GM18502 (cell line): ENCODE measurements at regions not wholly inside any gene's neighbourhood (a gene's known extent, or its start where the extent isn't known, plus 50 kb on each side); places are given as distances from the start of the nearest gene placed in this dataset.

ENCODE experiments used
- ATAC-seq: cut with Tn5 transposase; IDR thresholded peaks from one replicate; pipeline ENCODE4 v1.9.1; 2021; ENCODE audit warnings: mild to moderate bottlenecking; ENCODE audit not compliant: unreplicated experiment, poor library complexity

DNA sequence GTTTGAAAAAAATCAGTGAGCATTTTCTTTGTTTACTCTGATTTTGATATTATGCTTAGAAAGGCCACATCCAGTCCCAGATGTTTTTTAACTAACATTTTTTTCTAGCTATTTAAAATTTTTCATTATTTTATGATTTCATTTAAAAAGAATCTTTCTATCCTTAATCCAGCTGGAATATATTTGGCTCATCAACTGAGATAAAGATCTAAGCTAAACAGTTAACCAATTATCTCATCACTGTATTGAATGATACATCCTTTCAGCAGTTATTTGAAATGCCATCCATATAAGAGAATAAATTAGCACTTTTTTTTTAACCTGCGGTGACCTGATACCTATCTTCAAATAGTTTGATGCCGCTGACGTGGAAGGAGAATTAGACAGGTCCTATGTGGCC, 245.5 kb upstream of the COPS8 start:
- ATAC-seq, result no peak

DNA sequence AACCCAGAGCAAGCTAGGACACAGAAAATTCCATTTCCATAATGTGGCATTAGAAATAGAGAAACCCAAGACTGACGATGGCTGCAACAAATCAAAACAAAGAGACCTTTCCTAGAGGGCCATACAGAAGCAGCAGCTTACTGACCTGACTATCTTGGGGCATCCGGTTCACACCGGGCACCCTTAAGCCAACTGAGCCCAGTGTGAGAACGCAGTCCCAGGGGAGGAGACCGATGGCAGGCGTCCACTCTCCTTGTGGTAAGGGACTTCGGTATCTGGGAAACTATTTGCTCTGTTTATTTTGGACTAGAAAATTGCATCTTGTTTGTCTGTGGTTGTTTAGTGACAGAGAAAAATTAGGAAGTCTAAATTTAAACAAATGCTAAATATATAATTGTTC, 244.8 kb upstream of the COPS8 start:
- ATAC-seq, result no peak

DNA sequence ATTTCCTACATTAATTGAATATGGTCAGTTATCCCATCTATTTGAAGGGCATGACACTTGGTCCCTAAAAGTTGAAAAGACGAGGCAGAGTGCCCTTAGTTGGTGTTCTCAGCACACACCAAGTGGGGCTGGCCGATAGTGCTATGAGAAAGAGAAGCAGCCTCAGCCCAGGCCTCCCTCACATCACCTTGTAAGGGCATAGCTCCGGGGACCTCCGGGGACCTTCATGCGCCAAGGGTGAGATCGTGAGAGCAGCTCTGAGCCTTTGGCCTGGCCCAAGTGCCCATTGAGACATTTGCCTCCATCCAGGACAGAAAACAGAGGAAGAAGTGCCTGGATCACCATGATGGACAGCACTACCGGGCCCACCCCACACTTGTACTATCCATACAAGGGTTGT, 244.3 kb upstream of the COPS8 start:
- no peak for ATAC-seq

DNA sequence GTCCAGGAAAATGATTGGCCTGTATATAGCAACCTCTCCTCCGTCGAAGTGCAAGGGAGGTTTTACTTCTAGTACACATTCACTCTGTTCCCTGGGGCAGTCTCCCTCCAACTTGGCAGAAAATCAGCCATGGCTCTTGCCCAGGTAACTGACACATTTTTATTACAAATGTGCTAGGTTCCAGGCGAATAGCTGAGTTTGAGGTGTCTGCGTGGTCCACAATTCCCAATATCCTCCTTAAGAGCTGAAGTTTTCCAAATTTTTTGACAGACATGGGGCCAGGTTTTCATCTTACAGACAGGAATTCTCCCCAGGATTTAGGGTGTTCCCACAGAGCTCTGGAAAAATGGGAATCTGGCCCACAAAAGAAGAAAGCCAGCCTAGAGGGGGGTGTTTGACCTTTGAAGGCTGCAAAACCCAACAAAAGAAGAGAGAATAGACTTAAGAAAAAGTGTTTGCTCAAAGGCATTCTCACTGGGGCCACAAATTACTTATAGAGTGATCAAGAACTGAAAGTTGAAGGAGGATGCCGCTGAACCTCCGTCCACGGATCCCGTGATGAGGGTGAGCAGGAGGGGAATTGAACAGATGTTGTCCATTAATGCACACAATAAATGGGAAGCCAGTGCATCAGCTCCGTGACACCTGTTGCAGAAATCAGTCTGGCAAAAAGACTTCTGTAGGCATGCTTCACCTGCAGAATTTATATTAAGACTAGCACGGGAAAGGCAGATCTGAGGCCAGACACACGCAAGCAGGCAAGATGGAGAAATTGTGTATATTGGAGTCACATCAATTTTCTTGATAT, 242.3 kb upstream of the COPS8 start:
- ATAC-seq, result no peak

DNA sequence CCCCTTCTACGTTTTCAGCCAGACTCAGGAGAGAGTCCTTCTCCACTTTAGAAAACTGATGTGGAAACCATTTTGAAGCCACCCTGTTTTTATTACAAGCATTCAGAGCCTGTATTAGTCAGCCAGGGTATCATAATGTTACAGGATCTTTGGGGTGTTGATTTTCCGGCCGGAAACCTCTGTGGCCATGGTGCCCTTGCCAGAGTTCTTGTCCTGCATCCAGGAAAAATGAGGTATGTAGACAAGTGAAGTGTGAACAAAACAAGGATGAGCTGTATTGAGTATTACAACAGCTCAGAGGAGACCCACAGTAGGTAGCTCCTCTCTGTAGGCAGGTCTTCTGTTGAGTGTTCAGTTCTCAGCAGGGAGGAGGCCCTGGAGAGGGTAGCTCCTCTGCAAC, 241.0 kb upstream of the COPS8 start:
- no peak for ATAC-seq

DNA sequence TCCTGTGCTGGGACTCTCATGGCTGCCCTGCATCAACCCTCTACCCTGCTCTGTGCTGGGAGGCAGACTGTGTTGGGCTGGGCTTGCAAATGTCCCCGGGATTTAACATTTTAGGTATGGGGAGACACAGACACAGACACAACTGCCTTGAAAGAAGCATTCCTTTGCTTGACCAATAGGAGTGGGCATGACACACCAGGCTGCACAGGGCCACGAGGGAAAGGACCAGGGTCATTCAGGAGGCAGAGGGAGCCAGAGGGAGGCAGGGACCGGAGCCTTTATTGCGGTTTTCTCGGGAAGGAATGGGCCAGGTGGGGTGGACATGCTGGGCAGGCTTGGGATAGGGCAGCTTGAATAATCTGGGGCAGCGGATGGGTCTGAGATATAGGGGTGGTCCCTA, 238.7 kb upstream of the COPS8 start:
- ATAC-seq, result no peak

DNA sequence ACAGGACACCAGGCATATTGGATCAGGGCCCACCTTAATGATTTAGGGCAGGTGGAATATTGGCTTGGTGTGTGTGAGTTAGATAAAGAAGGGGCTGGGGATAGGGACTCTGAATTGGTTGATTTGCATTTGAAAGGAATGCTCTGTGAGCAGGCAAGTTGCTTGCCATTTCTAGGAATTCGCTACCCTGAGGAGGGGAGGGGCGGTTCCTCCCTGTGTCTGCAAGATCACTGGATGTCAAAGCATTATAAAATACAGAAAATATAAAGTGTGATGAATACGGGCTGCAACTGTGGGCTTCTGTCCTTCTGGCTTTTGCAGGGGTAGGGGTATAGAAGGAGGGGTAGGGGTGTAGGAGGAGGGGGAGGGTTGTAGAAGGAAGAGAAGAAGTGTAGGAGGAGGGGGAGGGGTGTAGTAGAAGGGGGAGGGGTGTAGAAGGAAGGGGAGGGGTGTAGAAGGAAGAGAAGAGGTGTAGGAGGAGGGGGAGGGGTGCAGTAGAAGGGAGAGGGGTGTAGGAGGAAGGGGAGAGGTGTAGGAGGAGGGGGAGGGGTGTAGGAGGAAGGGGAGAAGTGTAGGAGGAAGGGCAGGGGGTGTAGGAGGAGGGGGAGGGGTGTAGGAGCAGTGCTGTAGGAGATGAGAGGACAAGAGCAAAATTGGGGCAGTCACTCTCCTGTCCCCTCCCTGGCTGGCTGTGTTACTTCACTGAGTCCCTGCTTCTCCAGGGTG, 238.0 kb upstream of the COPS8 start:
- ATAC-seq, result no peak

DNA sequence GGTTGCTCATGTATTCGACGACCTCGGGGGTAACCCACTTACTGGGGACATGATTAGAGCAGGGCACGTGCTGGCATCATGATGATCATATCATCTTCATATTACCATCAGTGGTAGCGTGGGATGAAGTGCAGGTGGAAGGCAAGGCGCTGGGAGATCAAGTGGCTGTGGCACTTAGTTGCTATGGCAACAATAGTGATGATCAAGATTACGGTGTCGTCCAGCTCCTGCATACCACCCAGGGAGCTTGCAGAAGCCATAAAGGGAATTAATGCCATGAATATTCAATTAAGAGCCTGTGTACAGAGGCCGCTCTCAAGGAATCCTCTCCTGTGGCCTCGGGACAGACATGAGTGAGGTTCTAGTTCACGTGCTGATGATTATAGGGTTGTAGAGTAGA, 237.2 kb upstream of the COPS8 start:
- no peak for ATAC-seq

DNA sequence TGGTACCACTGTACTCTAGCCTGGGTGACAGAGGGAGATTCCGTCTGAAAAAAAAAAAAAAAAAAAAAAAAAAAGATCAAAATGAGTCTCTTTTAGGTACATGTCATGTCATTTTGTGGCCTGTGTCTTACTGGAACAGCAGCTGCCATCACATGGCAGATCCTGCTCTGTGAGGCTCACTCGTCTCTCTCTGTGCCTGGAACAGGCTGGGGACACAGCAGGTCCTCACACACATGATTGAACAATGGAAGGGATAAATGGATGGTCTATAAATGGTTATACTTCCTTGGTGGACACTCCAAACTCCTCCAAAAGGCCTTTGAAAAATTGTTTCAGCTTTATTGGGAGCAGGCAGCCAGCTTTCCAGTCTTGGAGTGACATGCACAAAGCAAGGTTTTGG, 236.2 kb upstream of the COPS8 start:
- ATAC-seq, result no peak

DNA sequence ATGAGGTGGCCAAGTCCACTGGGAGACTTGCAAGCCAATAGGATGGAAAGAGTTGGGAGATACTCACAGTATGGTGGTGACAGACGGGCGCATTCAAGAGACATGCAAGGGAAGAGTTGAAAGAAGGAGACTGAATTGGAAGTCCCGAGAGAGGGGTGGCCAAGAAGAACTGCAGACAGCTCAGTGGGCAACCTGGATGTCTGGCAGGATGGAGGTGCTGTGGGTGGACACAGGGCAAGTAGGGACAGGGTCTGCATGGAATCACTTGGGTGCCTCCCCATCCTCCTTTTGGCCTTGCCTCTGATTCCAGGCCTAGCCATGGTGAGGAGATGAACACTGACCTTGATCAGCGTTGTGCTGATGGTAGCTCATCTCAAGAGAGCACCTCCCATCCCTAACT, 235.7 kb upstream of the COPS8 start:
- no peak for ATAC-seq

DNA sequence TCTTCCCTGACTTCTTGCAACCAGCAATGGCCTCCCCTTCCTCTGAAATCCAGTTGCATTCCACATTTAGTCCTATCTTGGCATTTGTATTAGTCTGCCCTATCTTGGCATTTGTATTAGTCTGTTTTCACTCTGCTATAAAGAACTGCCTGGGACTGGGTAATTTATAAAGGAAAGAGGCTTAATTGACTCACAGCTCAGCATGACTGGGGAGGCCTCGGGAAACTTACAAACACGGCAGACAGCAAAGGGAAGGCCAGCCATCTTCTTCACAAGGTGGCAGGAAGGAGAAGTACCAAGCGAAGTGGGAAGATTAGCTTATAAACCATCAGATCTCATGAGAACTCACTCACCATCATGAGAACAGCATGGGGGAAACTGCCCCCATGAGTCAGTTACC, 234.5 kb upstream of the COPS8 start:
- ATAC-seq, result no peak

DNA sequence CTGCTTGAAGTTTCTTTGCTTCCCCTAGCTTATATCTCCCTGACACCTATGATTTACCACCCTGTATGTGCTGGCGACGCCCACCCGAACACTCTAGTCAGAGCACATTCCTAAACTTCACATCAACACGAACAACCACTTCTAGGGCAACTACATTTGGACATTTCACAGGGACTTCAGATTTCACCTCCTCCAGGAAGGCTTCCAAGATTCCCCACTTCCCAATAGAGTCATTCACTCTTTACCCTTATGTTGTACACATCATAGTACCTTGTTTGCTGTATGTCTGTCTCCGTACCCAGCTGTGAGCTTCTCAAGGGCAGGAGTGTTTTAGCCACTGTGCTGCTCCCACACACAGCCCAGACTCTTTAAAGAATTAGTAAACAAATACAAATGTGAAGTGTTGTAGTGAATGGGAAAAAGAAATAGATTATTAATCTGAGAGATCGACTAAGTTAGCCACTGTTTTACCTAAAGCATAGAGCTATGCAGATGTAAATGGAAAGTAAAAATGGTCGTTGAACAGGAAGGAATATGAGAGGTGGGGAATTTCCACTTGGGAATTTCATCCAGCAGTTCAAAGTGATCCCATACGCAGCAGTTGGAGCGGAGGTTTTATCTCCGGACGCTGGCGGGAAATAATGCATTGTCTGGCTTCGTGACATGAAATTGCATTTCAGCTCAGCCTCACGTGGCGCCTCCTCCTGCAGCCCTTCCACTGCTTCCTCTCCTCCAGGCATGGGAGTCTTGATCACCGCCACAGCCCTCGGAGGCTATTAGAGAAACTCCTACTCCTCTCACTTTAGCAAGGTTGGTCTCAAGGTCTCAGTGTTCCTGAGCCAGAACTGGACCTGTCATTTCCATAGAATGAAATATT, 233.4 kb upstream of the COPS8 start:
- no peak for ATAC-seq

DNA sequence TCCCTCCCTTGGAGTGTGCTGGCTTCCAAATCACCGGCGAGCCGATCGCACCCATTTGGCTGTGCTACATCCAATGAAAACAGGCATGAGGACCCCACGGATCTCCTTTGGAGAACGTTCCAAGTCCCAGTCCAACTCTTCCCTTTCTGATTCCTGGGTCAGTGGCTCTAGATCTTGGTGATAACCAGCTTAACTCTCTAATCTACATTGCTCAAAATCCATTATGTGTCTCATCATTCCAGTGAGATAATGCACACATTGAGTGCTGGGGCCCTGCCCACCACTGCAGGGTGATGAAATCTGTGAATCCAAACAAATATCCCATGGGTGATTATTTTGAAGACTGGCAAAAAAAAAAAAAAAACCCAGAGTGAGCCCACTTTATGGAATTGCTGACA, 232.7 kb upstream of the COPS8 start:
- no peak for ATAC-seq

DNA sequence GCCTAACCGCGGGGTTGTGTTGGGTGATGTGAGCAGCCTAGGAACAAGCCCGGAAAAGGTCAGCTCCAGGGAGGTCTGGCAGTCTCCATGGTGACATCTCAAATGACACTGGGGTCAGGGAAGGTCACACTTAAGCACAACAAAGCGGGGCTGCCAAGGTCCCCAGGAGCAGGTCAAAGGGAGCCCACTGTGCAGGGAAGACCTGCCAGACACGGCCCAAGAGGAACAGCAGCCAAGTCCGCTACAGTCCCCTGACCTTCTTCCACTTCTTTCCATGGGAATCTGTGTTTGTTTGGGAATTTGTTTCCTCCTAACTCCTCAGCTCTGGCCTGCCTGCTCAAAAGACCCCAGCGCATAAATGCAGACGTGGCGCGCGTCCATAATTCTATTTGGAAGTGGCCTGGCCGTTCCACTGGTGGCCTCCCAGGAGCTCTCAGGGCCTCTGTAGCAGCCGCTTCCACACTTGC, 232.1 kb upstream of the COPS8 start:
- ATAC-seq, result no peak

DNA sequence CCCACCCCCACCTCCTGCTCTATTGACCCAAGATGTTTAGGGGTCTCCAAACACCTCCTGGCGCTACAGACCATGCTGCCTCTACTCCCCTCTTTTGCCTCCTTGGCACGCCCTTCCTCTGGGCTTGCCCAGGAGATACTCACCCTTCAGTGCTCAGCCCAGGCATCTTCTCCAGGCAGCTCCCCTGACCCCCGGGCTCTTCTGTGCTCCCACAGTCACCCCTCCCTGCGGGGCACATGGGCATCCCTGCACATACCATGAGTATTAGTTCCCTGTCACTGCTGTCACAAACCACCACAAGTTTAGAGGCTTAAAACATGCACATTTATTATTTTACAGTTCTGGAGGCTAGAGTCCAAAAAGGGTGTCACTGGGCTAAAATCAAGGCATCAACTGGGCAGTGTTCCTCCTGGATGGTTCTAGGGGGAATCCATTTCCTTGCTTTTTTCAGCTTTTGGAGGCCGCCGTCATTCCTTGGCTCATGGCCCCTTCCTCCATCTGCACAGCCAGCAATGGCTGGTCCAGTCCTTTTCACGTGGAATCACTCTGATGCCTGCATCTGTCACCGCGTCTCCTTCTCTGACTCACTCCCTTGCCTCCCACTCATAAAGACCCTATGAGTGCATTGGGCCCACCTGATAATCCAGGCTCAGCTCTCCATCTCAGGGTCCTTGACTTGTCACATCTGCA, 230.4 kb upstream of the COPS8 start:
- ATAC-seq, result no peak

DNA sequence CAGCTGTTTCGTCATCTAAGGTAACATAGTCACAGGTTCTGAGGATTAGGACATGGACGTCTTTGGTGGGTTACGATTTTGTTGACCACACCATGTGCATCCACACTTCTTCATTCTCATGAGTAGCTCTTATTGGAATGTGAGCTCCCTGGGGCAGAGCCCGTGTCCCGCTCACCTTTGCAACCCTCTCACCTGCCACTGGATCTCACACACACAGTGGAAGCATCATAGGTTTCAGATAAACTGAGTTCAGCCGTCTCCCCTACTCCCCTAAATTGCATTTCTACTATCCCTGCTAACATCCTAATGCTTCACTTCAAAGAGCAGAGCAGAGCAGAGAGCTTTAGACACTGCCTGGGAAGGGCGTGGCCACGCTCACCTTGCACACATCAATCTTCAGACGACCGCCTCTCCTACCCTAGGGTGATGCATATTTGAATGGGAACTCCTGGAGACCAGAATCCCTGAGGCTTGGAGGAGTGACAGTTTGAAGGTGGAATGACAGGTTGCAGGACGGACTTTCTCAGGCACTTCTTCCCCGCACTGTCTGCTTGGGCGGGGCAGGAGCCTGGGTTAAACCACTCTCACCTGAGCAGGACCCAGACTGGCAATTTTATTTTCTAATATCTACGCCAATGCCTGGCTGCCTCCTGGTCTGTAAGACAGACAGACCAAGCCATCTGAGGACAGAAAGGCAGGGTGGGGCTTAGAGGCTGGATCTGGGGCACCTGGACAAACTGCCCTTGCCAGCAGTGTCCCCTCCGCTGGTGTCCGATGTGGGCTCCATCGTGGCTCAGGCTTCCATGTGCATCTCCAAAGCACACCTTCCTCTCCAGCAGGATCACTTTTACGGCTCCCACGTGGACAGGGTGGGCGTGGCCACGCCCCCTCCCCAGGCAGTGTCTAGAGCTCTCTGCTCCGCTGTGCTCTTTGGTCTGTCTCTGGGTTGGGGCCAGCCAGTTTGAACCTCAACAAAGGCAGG, 229.5 kb upstream of the COPS8 start:
- ATAC-seq, result no peak

DNA sequence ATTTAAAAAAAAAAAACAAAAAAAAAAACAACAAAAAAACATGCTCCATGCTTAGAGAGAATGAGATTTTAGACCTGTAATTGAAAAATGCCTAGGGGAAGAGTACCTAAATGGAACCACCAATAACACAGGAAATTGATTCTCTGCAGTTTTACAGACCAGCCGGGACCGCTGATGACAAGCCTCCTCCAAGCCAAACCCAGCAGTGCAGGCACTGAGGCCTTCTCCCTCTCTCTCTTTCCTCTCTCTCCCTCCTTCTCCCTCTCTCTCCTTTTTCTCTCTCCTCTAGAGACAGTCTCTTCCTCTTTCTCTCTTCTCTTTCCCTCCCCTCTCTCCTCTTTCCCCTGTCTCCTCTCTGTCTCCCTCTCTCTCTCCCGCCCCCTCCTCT, 228.8 kb upstream of the COPS8 start:
- ATAC-seq, result no peak

DNA sequence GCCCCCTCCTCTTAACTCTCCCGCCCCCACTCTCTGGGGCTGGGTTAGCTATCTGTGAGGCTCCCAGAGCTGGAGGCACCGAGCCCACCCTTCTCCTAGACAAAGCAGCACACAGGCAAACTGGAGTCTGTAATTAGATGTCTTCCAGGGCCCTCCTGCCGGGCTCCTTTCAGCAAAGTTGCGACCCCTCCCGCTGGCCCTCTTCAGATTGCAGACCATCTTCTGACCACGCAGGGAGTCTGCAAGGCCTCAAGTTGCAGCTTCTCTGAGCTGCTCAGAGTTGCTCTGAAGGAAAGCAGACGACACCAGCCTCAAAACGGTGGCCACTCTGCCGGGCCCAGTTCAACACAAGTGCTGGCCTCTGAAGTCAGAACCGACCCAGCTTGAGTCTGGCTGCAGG, 228.4 kb upstream of the COPS8 start:
- ATAC-seq, result no peak

DNA sequence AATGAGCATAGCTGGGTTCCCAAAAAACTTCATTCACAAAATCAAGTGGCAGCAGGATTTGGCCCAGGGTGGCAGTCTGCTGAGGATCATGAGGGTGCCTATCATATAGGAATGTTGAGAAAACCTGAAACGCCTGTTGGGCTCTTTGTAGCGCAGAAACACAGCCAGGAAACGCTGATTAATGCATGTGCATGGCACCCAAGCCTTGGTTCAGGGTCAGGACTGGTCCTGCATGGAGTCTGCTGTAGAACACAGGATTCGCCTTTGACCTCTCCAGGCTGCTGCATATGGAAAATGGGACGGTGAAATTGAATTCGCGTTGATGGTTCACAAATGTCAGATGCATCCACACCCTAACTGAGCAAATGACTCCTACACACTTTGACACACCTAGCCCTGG, 227.9 kb upstream of the COPS8 start:
- no peak for ATAC-seq
